Adrenal gland (tissue), 5 donors: ENCODE measurements at regions not wholly inside any gene's neighbourhood (a gene's known extent, or its start where the extent isn't known, plus 50 kb on each side); places are given as distances from the start of the nearest gene placed in this dataset.

Experiments
- CTCF ChIP-seq, 6 experiments: fragments of 450-650 bp in 4 of 6; fragments of 200-600 bp in 2 of 6; sonication (generic) in 1 of 6; IDR thresholded peaks; 1 replicate in 5 of 6; 2 replicates in 1 of 6; pipeline versions ENCODE4 v1.5.1 to v1.8.0; 2016 to 2021; ENCODE audit warnings: antibody characterized with exemption in 6 of 6, mild to moderate bottlenecking in 2 of 6, moderate library complexity in 1 of 6
- POLR2A ChIP-seq, 2 donors: fragments of 450-650 bp; IDR thresholded peaks; one replicate each; pipeline ENCODE4 v1.6.1; 2017; ENCODE audit warnings: antibody characterized with exemption in 2 of 2, mild to moderate bottlenecking in 2 of 2, moderate library complexity in 1 of 2
- donor health status: DM: no; HTN: no; CAD: no.

DNA sequence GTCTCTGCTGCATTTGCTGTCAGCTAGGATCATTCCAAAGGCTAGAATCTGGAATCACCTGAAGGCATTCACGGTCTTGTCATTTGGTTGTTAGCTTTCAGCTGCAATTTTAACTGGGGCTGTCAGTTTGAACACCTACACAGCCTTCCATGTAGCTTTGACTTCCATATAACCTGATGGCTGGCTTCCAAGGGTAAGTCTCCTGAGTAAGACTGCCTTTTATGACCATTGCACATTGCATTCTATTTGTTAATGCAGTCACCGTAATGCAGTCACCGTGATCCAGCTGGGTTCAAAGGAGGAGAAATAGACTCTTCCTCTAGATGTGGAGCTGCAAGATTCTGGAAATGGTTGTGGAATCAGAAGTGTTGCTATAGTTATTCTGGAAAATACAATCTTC, 1284.2 kb downstream of the ADGRL3 start:
- TF ChIP-seq CTCF (IDR thresholded peaks at IDR 0.05) (no peak), POLR2A (IDR thresholded peaks at IDR 0.05) (no peak)
